Hematopoietic multipotent progenitor cell treated with erythropoietin and hydrocortisone succinate and interleukin-3 and kit ligand, for 4 days (in vitro differentiated cells): ENCODE measurements at regions not wholly inside any gene's neighbourhood (a gene's known extent, or its start where the extent isn't known, plus 50 kb on each side); places are given as distances from the start of the nearest gene placed in this dataset.
"Not testable (repeated sequence)": the region's sequence is repeated elsewhere in the genome, so short reads cannot be mapped to it uniquely, and the experiment has no call there.

ENCODE experiments used
- DNase-seq: peaks from one replicate; pipeline ENCODE4 v3.0.0-alpha.2; 2015

DNA sequence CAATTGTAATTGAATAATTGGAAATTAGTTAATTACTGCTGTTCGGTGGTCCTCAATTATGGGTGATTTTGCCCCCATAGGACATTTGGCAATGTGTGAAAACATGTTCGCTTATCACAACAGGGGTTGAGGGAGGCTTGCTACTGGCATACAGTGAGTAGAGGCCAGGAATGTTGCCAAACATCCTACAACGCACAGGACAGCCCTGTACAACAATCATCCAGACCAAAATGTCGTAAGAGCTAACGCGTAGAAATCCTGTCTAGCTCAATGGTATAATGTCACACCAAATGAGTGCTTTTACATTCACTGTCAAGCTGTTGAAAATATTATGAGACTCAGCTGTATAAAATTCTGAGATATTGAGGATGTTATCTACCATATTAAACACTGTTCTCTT lies 464.4 kb upstream of the TUSC1 start:
- no peak for DNase-seq

DNA sequence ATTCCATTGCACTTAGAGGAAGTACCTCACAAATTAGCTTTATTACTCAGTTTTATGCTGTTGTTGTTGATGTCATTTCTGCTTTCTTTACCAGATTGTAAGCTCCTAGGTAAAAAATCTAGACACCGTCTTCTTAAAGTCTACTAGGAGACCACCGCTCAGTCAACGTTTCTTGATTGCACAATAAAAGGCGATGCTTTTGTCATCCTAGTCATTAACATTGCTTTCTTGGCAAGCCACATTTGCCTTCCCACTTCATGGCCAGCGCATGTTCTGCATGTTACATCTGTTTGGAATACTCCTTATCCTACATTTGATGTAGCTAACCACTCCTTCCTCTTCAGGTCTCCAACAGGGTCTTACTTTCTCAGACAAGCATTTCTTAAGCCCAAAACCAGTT lies 464.0 kb upstream of the TUSC1 start:
- DNase-seq: no peak

DNA sequence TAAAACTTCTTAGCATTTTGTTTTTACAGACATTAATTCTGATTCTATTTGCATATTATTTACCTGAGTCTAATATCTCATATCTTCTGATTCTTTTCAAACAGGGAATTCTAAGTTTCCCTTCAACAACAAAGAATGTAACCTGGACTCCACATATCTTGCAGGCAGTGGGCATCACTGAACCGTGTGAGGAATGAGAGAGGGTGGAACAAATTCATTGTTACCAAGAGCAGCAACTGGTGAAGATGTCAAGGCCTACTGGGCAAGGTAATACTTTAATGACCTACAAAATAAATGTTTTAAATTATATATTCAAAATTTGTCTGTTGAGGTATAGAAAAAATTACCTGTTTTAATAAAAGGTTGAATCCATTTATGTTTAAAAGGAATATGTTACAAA lies 455.3 kb upstream of the TUSC1 start:
- no peak for DNase-seq

DNA sequence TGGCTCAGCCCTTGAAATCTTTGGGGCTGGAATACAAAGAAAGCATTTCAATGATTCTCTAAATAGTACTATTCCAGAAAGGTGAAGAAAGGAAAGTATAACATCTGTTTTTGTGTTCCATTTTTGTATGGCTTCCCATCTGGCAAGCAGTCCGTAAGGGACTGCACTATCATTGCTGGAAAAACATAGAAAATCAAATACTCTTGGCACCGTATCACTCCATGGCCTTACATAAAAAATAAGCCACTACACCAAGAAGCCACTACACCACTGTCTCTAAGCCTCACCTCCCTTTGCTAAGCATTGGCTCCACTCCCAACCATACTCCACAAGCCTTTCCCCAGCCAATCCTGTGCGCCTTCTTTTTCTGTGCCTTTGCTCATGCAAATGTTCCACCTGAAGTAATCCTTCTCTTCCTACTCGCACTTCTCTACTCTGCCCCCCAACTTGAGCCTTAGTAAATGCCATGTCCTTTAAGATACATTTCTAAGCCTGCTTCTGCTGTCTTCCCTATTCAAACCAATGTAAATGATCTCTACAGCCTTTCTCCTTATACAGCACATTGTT lies 454.6 kb upstream of the TUSC1 start:
- DNase-seq: no peak

DNA sequence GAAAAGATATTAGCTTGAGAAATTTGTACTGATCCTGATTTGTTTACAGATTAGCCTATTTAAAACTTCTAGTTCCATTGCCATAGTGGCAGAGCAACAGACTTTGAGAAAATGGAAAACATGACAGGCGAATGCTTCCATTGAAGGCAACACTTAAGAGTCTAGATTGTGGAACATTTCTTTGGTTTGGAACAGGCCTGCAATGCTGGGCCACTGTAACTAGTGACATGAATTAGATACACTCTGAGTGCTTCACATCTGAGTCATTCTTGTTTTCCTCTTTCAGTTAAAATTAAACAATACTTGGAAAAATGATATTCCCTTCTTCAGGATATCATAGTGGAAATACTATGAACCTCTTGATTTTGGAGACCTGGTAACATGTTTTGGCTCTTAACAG lies 453.6 kb upstream of the TUSC1 start:
- no peak for DNase-seq

DNA sequence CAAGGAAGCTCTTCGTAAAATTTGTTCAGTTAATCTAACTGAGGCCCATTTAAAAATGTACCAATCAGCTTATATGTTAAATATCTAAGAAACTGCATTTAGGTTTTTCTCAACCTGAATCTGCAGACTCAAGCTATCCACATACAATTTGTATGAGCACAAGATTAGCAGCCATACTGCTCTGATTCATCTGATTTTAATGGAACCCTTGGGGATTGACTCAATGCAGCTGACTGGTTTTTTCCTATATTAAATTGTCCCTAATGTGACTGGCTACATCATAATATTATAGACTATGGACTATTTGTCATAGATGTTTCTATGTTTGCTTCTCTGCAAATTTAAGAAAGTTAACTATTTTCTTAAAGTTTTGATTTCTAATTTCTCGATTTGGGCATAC lies 451.0 kb upstream of the TUSC1 start:
- DNase-seq: no peak

DNA sequence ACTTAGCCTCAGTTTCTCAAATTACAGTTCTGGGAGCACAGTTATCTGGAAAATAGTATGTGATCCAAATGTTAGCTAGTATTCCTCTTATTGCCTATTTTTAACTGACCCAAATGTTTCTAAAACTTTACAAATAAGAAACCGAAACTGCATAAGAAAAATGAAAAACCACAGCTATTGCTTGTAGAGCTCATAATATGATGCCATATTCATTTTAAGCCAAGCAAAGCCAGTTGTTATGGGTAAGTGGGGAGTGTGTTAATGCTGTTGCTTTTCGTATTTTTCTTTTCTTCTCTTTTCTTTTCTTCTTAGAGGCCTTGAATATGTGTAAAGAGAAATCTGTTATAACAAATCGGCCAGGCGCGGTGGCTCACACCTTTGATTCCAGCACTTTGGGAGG lies 447.4 kb upstream of the TUSC1 start:
- DNase-seq: no peak

DNA sequence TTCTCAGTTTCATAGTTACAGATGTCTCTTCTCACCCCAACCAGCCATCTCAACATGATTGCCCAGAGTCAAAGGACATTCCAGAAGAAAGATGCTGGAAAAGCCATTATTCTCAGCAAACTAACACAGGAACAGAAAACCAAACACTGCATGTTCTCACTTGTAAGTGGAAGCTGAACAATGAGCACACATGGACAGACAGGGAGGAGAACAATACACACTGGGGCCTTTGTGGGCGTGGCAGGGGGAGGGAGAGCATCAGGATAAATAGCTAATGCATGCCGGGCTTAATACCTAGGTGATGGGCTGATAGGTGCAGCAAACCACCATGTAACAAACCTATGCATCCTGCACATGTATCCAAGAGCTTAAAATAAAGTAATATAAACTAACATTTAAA lies 437.8 kb upstream of the TUSC1 start:
- DNase-seq: not testable (repeated sequence)

DNA sequence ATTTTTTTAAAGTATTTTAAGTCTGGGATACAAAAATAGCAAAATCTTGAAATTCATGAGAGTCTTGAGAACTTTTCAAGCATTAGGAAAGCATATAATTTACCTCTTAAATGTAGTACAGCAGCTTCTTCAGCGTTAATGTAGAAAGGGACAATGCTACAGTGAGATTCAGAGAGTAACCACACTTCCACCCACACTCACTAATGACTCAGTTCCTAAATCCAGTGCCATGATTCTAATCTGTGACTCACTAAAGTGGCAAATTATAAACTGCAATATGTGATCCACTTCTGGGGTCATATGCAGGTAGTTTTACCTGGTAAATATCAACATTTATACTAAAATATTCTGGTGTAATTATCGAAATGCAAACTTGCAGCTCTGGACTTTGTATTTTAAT lies 434.5 kb upstream of the TUSC1 start:
- no peak for DNase-seq

DNA sequence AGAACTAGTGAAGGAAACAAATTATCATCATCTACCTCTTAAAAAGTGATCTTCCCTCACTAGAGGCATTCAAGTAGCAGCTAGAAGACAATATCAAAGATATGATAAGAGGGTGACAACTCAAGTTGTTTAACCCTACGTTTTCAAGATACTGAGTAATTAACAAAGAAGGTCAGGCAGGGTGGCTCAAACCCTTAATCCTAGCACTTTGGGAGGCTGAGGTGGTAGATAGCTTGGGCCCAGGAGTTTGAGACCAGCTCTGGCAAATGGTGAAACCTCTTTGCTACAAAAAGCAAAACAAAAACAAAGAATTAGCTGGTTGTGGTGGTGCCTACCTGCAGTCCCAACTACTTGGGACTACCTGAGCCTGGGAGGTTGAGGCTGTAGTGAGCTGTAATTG lies 408.2 kb upstream of the TUSC1 start:
- DNase-seq: no peak

DNA sequence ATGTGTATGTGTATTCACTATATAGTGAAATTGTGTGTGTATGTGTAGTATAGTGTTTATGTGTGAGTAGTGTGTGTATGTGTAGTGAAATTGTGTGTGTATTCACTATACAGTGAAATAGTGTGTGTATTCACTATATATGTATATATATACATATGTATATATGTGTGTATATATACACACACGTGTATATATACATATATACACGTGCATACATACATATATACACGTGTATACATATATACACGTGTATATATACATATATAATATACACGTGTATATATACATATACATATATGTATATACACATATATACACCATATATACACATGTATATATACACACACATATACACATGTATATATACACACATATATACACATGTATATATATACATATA lies 403.6 kb upstream of the TUSC1 start:
- DNase-seq: no peak

DNA sequence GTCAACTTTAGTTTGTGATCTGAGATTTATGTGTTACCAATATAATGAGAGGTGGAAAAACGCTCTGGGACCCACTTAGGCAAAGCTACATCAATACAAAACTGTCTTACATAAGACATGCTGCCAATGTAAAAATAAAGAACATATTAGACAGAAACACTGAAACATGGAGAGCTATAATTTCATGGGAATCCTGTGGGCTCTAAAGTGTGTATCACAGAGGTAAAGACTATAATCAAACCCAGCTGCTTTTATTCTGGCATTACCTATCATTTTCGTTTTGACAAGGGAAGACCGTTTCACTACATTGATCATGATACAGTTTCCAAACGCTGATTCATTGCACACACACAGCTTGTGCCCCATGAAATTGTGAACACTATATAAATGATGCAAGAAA lies 400.5 kb upstream of the TUSC1 start:
- DNase-seq: no peak

DNA sequence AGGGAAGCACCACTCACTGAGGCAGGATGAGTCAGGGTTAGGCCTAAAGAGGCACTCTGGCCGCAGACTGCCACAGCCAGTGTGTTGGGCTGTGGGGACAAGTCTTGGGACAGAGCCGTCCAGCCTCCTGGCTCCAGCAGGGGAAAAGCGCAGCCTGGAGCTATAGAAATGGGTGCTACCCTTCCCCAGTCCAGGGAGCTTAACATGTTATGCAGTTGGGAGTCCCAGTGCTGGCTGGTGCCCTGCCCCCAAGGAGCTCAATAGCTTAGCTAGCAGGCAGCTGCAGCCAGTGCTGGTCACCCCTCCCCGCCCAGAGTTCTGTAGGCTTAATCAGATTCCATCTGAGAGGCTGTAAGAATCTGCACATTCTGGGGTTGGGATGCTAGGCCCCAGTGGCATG lies 399.6 kb upstream of the TUSC1 start:
- no peak for DNase-seq

DNA sequence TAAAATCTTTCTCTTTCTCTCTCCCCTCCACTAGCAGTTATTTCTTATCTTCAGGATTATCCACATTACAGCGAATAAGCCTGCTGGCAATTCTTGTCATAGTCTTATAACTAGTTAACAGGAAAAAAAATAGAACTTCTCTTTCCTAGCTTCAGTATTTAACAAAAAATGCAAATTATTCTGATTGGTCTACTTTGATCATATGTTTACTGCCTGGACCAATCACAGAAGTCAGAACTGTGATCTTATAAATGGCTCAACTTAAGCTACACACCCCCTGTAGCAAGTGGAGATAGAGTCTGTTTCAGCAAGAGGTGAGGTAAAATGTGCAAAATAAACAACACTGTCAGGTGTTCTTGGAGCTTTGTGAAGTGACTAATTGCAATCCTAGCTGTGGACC lies 389.4 kb upstream of the TUSC1 start:
- DNase-seq: no peak

DNA sequence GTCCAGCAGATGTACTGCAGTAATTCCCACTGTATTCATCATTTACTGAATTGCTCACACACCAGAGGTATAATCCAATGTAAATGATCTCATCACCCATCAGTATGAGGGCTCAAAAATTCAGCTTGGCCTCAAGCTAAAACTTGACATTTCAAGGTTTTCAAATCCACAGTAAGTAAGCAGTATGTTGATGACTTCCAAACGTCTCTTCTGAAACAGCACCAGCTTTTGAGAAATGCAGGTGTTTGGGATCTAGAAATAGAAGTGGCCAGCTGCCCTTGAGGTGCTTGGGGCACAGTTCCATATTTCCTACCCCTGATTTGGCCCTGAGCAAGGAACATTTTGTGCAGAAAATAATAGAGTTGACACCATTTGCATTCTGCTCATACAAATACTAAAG lies 388.0 kb upstream of the TUSC1 start:
- DNase-seq: no peak

DNA sequence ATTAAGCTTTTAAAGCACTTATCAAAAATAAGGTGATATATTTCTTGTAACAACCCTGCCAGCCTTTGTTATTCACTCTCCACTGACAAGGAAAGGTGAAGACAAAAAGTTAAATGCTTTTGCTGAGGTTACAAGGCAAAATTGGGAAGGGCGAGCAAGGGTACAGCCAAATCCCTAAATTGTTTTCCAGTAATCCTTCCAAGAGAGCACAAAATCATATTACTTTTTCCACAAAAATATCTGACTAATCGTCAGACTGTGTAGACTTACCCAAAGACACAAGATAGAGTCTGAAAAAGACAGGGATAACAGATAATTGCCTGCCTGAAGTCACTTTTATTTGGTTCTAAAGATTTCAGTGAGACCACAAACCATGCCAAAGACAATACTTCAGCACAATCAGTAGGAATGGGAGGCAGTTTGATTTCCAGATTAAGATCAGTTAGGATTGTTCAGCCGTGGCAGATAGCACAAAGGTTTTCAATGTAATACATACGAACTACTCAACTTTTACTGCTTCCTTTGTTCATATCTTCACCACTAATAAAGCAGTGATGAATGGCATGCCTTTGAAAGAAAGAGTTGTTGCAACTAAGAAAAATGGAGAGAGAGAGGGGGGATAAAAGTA lies 383.8 kb upstream of the TUSC1 start:
- no peak for DNase-seq

DNA sequence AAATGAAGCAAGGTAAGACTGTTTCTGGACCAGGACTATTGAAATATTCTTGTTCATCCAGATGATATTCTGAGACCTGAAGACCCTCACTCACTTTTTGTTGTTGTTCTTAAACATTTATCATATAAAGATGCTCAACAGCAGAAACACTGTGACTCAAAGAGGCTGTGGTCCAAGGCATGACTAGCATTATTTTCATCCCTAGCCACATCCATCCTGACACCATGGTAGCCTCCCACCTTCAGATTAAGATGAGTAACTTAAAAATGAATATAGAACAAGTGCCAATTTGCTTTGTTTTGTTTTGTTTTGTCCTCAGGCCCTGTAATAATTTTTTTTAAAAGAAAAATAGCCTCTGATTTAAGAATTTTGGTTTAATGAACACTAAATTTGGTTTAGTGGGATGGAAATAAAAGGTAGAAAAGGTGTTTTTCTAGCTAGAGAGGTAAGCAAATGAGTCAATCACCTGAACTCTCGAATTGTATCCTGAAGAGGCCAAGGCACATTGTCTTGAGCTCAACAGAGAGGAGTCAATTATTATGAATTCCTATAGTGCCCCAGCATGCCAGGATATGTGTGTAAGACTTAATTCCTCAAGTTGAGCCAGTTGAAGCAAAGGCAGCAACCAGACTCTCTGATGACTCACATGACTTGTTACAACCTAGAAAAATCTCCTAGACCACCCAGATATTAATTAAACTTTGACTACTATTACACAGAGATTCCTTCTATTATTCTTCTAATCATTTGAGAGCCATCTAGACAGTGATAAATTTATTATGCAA lies 380.1 kb upstream of the TUSC1 start:
- DNase-seq: no peak

DNA sequence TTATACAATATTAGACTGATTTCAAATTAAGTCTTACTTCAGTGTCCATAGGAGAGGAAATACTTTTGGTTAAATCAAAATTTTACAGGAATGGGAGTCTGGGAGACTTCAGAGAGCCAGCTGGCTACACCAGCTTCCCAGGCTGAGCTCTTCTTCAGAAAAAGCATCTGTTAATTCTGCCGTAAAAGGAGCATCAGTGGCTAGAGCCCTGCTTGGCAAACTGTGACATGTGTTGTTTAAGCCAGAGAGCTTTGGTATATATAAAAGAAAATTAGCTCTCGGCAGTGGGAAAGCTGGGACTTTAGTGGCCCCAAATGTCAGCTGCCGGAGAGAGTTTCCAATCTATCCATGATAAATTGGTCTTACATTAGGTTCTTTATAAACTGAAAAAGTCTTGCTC lies 378.8 kb upstream of the TUSC1 start:
- no peak for DNase-seq

DNA sequence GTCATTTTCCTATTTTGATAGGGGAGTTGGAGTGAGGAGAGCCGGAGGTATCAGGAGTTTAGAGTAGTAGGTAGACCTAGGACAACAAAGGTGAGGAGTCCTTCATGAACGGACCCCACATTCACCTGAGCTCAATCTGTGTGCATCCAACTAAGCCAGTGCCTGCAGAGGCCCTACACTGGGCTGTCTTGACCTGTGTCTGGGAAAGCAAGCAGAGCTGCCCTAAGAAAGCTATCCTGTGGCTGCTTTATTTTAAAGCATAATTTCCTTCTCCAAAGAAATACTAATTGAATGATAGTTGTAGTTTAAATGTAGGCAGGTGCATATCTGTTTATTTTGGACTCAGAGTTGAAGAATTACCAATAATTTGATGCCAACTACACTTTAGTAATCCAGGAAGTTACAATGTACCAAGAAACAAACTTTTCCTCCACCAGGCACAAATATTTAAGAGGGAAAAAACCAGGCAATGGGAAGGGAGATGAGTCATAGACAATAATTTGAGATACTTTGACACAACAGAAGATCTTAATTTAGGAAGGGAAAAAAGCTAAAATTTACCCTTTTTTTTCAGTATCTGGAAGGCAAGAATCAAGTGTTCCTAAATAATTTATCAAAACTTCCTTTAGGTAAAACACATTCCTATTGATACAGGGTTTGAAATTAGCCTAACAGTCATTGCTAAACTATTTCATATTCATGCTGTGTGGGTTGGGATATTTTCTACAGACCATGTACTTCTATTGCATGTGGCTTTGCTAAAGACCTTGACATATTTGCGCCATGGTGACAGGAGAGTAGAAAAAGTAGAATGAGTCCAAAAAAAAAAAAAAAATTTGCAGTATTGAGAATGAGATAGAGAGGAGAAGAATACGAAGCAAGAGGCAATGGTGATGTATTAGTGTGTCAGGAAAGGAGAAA lies 376.6 kb upstream of the TUSC1 start:
- no peak for DNase-seq

DNA sequence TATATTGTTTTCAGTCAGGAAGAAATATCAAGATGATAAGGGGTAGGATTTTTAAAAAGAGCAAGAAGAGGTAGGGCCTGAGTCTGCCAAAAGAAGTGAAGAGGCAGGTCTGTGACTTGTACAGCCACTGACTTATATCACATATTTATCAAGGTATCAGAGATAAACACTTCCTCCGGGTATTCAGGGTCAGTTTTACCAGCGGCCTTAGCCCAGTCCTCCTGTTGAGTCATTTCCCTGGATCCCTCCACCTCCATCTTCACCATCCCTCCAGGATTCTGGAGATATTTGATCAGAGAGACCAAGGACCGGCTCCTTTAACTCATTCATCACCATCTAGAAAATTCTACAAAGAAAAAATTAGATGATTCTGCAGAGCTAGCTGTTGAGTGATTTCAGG lies 375.7 kb upstream of the TUSC1 start:
- no peak for DNase-seq

DNA sequence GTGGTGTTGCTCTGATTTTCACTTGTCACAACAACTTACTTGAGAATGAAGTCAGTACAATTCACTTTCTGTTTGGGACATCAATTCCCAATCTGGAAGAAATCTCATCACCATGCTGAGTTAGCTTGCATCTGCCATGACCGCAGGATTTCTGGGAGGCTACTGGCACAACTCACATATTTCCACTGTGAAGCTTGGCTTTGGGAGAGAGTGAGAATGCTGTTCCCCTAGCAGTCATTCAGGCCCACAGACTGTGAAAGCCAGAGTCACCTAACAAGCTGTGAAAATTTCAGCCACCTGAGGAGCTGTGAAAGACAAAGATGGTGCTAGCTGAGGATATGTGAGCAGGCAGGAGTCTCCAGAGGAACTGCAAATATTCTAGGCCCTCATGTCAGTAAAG lies 365.2 kb upstream of the TUSC1 start:
- DNase-seq: no peak

DNA sequence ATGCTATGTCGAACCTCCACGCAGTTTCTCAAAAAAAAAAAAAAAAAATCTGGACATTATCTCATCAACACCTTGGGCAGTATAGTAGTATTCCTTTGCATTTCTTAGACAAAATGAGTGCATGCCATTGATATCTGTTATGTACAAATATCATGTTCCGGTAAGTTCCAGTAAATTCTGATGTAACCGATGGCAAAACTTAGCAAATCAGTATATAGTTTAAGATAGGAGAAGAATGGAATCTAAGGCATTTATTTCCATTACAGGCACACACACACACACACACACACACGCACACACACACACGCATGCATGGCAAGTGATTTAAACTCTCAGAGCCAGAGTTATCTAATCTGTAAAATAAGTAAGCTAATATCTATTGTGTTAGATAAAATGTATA lies 356.5 kb upstream of the TUSC1 start:
- DNase-seq: no peak

DNA sequence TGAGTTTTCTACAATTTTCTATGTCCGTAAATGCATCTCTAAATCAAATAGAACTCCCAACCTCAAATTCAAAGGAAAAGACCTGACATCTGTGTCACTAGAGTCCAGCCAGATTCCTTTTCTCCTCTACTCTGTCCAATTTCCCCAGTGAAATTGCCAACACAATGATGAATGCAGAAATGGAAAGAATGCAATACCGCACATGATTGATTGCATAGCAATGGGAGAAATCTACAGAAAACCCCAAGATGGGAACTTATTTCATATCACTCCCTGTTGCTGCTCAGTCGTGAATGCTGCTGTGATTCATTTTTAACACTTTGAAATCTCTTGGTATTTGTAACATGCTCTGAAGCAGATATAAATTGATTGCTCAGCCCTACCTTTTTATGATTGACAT lies 355.1 kb upstream of the TUSC1 start:
- DNase-seq: no peak
